GM12865 (cell line): ENCODE measurements at regions not wholly inside any gene's neighbourhood (a gene's known extent, or its start where the extent isn't known, plus 50 kb on each side); places are given as distances from the start of the nearest gene placed in this dataset.

Experiments
- DNase-seq: peaks from one replicate; pipeline ENCODE4 v3.0.0; 2010; ENCODE audit warnings: low read depth
- H3K4me3 ChIP-seq: 2 replicates; pipeline ENCODE4 v1.5.1; 2011; ENCODE audit warnings: mild to moderate bottlenecking, low read depth, low read length, control low read depth
- TF ChIP-seq, protein P1 (sequence below): IDR thresholded peaks from 2 replicates; pipeline ENCODE4 v1.5.1; 2011; ENCODE audit warnings: low read length, control low read depth, low read depth, inconsistent platforms; ENCODE audit not compliant: insufficient read depth; ENCODE audit errors: missing control alignments

DNA sequence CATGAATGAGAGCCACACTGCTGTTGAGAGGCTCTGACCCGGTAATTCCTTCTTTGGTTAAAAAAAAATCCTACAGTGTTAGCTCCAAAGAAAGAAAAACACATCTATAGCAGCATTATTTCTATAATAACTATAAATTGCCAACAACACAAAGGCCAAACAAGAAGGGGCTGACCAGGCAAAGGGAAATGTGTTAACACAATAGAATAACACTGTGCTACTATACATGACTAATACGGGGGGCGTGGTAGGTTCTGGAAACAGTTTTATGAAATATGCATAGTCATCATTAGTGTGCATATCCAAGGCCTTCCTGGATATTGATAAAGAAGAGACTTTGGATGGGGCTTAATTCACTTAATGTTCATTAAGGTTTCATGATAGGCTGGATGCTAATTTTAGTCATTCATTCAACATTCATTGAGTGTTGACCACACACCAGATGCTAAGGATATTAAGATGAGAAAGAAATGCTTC is 50.0 kb upstream of the CCL1 start:
- DNase-seq: no peak
- TF ChIP-seq, protein P1, sequence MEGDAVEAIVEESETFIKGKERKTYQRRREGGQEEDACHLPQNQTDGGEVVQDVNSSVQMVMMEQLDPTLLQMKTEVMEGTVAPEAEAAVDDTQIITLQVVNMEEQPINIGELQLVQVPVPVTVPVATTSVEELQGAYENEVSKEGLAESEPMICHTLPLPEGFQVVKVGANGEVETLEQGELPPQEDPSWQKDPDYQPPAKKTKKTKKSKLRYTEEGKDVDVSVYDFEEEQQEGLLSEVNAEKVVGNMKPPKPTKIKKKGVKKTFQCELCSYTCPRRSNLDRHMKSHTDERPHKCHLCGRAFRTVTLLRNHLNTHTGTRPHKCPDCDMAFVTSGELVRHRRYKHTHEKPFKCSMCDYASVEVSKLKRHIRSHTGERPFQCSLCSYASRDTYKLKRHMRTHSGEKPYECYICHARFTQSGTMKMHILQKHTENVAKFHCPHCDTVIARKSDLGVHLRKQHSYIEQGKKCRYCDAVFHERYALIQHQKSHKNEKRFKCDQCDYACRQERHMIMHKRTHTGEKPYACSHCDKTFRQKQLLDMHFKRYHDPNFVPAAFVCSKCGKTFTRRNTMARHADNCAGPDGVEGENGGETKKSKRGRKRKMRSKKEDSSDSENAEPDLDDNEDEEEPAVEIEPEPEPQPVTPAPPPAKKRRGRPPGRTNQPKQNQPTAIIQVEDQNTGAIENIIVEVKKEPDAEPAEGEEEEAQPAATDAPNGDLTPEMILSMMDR: no peak
- H3K4me3 ChIP-seq: no peak overlapping the region
